Neural cell (in vitro differentiated cells): ENCODE measurements at regions not wholly inside any gene's neighbourhood (a gene's known extent, or its start where the extent isn't known, plus 50 kb on each side); places are given as distances from the start of the nearest gene placed in this dataset.

ENCODE experiments used
- H2AFZ ChIP-seq: fragments of 200-600, 300-800 bp; sonication (generic), shearing (Covaris generic); 2 replicates; pipeline ENCODE4 v1.6.0; 2014; ENCODE audit warnings: low read depth, mild to moderate bottlenecking, antibody characterized with exemption, low read length, moderate library complexity
- H3F3A ChIP-seq: fragments of 200-600 bp; shearing (Covaris generic); 2 replicates; pipeline ENCODE4 v1.6.1; 2016; ENCODE audit warnings: mild to moderate bottlenecking, moderate library complexity, mixed read lengths, antibody characterized with exemption, low read length; ENCODE audit not compliant: insufficient read depth, poor library complexity, severe bottlenecking
- H3K27ac ChIP-seq: fragments of 200-600, 300-800 bp; sonication (generic), shearing (Covaris generic); 2 replicates; pipeline ENCODE4 v1.5.1; 2014; ENCODE audit warnings: mild to moderate bottlenecking, low read length, moderate library complexity
- H3K27me3 ChIP-seq: fragments of 300-800, 200-600 bp; sonication (generic), shearing (Covaris generic); 2 replicates; pipeline ENCODE4 v1.6.0; 2014; ENCODE audit warnings: mild to moderate bottlenecking, low read depth, low read length, moderate library complexity; ENCODE audit not compliant: insufficient read depth
- H3K36me3 ChIP-seq: fragments of 300-800, 200-600 bp; sonication (generic), shearing (Covaris generic); 2 replicates; pipeline ENCODE4 v1.5.1; 2014; ENCODE audit warnings: mild to moderate bottlenecking, antibody characterized with exemption, low read length, moderate library complexity; ENCODE audit not compliant: insufficient read depth
- H3K4me2 ChIP-seq: fragments of 300-800, 200-600 bp; sonication (generic), shearing (Covaris generic); 2 replicates; pipeline ENCODE4 v1.6.0; 2014; ENCODE audit warnings: mild to moderate bottlenecking, low read length
- H3K4me3 ChIP-seq: fragments of 300-800, 200-600 bp; sonication (generic), shearing (Covaris generic); 2 replicates; pipeline ENCODE4 v1.5.1; 2014; ENCODE audit warnings: mild to moderate bottlenecking, low read length, moderate library complexity
- H3K79me2 ChIP-seq: fragments of 200-600 bp; shearing (Covaris generic); replicated peaks from 2 replicates; pipeline ENCODE4 v1.6.0; 2014; ENCODE audit warnings: mild to moderate bottlenecking, low read length, moderate library complexity; ENCODE audit not compliant: insufficient read depth
- H3K9ac ChIP-seq: fragments of 300-800, 200-600 bp; sonication (generic), shearing (Covaris generic); 2 replicates; pipeline ENCODE4 v1.6.1; 2016; ENCODE audit warnings: mild to moderate bottlenecking, low read length, mixed read lengths
- H3K9me2 ChIP-seq: fragments of 200-600 bp; shearing (Covaris generic); 2 replicates; pipeline ENCODE4 v1.6.1; 2016; ENCODE audit warnings: mild to moderate bottlenecking, low read length, mixed read lengths; ENCODE audit not compliant: insufficient read depth
- H3K9me3 ChIP-seq: fragments of 200-600, 300-800 bp; sonication (generic), shearing (Covaris generic); 2 replicates; pipeline ENCODE4 v1.6.1; 2016; ENCODE audit warnings: mild to moderate bottlenecking, mixed run types, low read length, moderate library complexity, mixed read lengths
- H4K20me1 ChIP-seq: fragments of 200-600 bp; shearing (Covaris generic); 2 replicates; pipeline ENCODE4 v1.6.1; 2016; ENCODE audit warnings: mild to moderate bottlenecking, mixed run types; ENCODE audit not compliant: insufficient read depth
- CTCF ChIP-seq: fragments of 450-650 bp; IDR thresholded peaks from 2 replicates; pipeline ENCODE4 v1.5.1; 2014; ENCODE audit warnings: antibody characterized with exemption, mild to moderate bottlenecking, moderate library complexity; ENCODE audit not compliant: poor library complexity, severe bottlenecking
- EP300 ChIP-seq: fragments of 450-650 bp; conservative IDR thresholded peaks from 2 replicates; pipeline ENCODE4 v1.6.1; 2014; ENCODE audit warnings: antibody characterized with exemption, mild to moderate bottlenecking, moderate library complexity; ENCODE audit not compliant: poor library complexity, severe bottlenecking
- EZH2 ChIP-seq: fragments of 200-600, 300-800 bp; shearing (Covaris generic), sonication (generic); IDR thresholded peaks from 2 replicates; pipeline ENCODE4 v1.6.1; 2014; ENCODE audit warnings: antibody characterized with exemption, low read length, borderline replicate concordance, mild to moderate bottlenecking; ENCODE audit not compliant: insufficient read depth, poor library complexity, severe bottlenecking
- MXI1 ChIP-seq: fragments of 450-650 bp; conservative IDR thresholded peaks from 2 replicates; pipeline ENCODE4 v1.6.1; 2014; ENCODE audit warnings: antibody characterized with exemption, mild to moderate bottlenecking; ENCODE audit not compliant: poor library complexity, severe bottlenecking
- POLR2AphosphoS5 ChIP-seq: IDR thresholded peaks from 2 replicates; pipeline ENCODE4 v1.6.1; 2012
- RAD21 ChIP-seq: fragments of 450-650 bp; conservative IDR thresholded peaks from 2 replicates; pipeline ENCODE4 v1.6.1; 2014; ENCODE audit warnings: antibody characterized with exemption, mild to moderate bottlenecking, moderate library complexity
- REST ChIP-seq: IDR thresholded peaks from 2 replicates; pipeline ENCODE4 v1.6.1; 2012; ENCODE audit warnings: borderline replicate concordance
- SMC3 ChIP-seq: fragments of 450-650 bp; conservative IDR thresholded peaks from 2 replicates; pipeline ENCODE4 v1.6.1; 2014; ENCODE audit warnings: antibody characterized with exemption, mild to moderate bottlenecking, moderate library complexity; ENCODE audit not compliant: poor library complexity
- TAF1 ChIP-seq: IDR thresholded peaks from 2 replicates; pipeline ENCODE4 v1.6.1; 2012; ENCODE audit warnings: low read depth

GRCh38 chr4:160143574-160143973, 1040.7 kb downstream of the RAPGEF2 start:
- Histone ChIP-seq H2AFZ (no peak overlapping the region), H3K9me2 (no peaks in the 10 kb centered on the region), H3K27ac (no peak overlapping the region), H3K79me2 (no peaks in the 10 kb centered on the region), H3F3A (no peaks in the 10 kb centered on the region), H3K36me3 (no peaks in the 10 kb centered on the region), H3K4me3 (no peak overlapping the region), H3K9ac (no peak overlapping the region), H4K20me1 (no peaks in the 10 kb centered on the region), H3K4me2 (no peak overlapping the region), H3K9me3 (no peaks in the 10 kb centered on the region), H3K27me3 (no peaks in the 10 kb centered on the region)
- TF ChIP-seq TAF1 (no peak), EP300 (no peak)

- Histone ChIP-seq H3K36me3 (no peaks in the 10 kb centered on the region), H2AFZ (no peak overlapping the region), H3K4me2 (no peak overlapping the region), H4K20me1 (no peaks in the 10 kb centered on the region), H3K9me3 (no peaks in the 10 kb centered on the region), H3K9me2 (no peaks in the 10 kb centered on the region), H3K27ac (no peak overlapping the region), H3K27me3 (no peaks in the 10 kb centered on the region), H3F3A (no peaks in the 10 kb centered on the region), H3K79me2 (no peaks in the 10 kb centered on the region), H3K4me3 (no peak overlapping the region), H3K9ac (no peak overlapping the region)
- no peak for TF ChIP-seq EZH2
- no peak for TF ChIP-seq SMC3
- TF ChIP-seq POLR2AphosphoS5, result no peak
- no peak for TF ChIP-seq REST
- no peak for TF ChIP-seq RAD21
- TF ChIP-seq CTCF, result no peak
- TF ChIP-seq EP300, result no peak
- no peak for TF ChIP-seq MXI1
- no peak for TF ChIP-seq TAF1
Observed at GRCh38 chr4:160159457-160159856, 1056.6 kb downstream of the RAPGEF2 start.

- Histone ChIP-seq H3K9me3 (no peaks in the 10 kb centered on the region), H3K9me2 (no peaks in the 10 kb centered on the region), H3K79me2 (no peaks in the 10 kb centered on the region), H2AFZ (no peak overlapping the region), H3K9ac (no peak overlapping the region), H3K4me3 (no peak overlapping the region), H3K27me3 (no peaks in the 10 kb centered on the region), H4K20me1 (no peaks in the 10 kb centered on the region), H3K36me3 (no peaks in the 10 kb centered on the region), H3F3A (no peaks in the 10 kb centered on the region), H3K4me2 (no peak overlapping the region), H3K27ac (no peak overlapping the region)
- TF ChIP-seq CTCF (no peak), RAD21 (no peak), EZH2 (no peak), REST (no peak), EP300 (no peak), SMC3 (no peak), TAF1 (no peak), MXI1 (no peak), POLR2AphosphoS5 (no peak)
Observed at GRCh38 chr4:160161026-160161425, 1058.1 kb downstream of the RAPGEF2 start.
